DOHH2 (cell line): ENCODE measurements at regions not wholly inside any gene's neighbourhood (a gene's known extent, or its start where the extent isn't known, plus 50 kb on each side); places are given as distances from the start of the nearest gene placed in this dataset.

ENCODE experiments used
- EZH2phosphoT487 ChIP-seq: fragments of 200-600 bp; sonication (generic); IDR thresholded peaks from 2 replicates; pipeline ENCODE4 v1.6.1; 2017; ENCODE audit warnings: borderline replicate concordance, mild to moderate bottlenecking, antibody characterized with exemption, low read length, moderate library complexity, mixed read lengths
- TF ChIP-seq, protein P1 (sequence below): fragments of 200-600 bp; sonication (generic); IDR thresholded peaks from one replicate; pipeline ENCODE4 v1.5.1; 2014; ENCODE audit warnings: antibody characterized with exemption, mild to moderate bottlenecking, low read depth, low read length; ENCODE audit not compliant: poor library complexity, severe bottlenecking

DNA sequence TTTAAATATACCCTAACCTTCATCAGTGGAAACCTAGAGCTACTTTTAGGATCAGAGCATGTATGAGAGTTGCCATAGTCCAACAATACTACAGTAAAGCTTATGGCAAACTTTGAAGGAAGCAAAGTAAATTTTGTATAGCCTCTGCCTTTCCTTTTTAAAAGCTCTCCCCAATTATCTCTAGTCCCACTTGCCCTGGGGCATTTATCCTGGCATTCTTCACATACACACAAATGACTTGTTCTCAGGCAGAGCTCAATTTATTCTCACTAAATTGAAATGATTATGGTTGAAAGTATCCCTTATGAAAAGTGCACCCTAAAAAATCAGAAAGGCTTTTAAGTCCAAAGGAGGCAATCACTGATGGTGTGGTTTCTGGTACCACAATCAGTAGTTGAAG lies 94.1 kb upstream of the UFM1 start:
- TF ChIP-seq, protein P1, sequence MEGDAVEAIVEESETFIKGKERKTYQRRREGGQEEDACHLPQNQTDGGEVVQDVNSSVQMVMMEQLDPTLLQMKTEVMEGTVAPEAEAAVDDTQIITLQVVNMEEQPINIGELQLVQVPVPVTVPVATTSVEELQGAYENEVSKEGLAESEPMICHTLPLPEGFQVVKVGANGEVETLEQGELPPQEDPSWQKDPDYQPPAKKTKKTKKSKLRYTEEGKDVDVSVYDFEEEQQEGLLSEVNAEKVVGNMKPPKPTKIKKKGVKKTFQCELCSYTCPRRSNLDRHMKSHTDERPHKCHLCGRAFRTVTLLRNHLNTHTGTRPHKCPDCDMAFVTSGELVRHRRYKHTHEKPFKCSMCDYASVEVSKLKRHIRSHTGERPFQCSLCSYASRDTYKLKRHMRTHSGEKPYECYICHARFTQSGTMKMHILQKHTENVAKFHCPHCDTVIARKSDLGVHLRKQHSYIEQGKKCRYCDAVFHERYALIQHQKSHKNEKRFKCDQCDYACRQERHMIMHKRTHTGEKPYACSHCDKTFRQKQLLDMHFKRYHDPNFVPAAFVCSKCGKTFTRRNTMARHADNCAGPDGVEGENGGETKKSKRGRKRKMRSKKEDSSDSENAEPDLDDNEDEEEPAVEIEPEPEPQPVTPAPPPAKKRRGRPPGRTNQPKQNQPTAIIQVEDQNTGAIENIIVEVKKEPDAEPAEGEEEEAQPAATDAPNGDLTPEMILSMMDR, result no peak
- TF ChIP-seq EZH2phosphoT487, result no peak
